GM11168 (cell line): ENCODE measurements at regions not wholly inside any gene's neighbourhood (a gene's known extent, or its start where the extent isn't known, plus 50 kb on each side); places are given as distances from the start of the nearest gene placed in this dataset.
"Not testable (repeated sequence)": the region's sequence is repeated elsewhere in the genome, so short reads cannot be mapped to it uniquely, and the experiment has no call there.

Experiments
- in situ Hi-C: fragments of 300-500 bp; cut with MboI; formaldehyde crosslinking; loops from one replicate; pipeline ENCODE4 v1.12.0; 2022; ENCODE audit warnings: low sequenced_read_pairs; ENCODE audit not compliant: unreplicated experiment

- in situ Hi-C loops: no loop called here
Measured at GRCh38 chr15:70387993-70388392, 290.3 kb upstream of the TLE3 start.

- in situ Hi-C loops: no loop called here
Measured at GRCh38 chr15:70387081-70387480, 289.4 kb upstream of the TLE3 start.

- in situ Hi-C loops: no loop called here
Measured at GRCh38 chr15:70385711-70386110, 288.0 kb upstream of the TLE3 start.

GRCh38 chr15:70385052-70385451 is 287.3 kb upstream of the TLE3 start:
- in situ Hi-C loops: no loop called here

GRCh38 chr15:70383856-70384255 is 286.1 kb upstream of the TLE3 start:
- in situ Hi-C loops: no loop called here

DNA sequence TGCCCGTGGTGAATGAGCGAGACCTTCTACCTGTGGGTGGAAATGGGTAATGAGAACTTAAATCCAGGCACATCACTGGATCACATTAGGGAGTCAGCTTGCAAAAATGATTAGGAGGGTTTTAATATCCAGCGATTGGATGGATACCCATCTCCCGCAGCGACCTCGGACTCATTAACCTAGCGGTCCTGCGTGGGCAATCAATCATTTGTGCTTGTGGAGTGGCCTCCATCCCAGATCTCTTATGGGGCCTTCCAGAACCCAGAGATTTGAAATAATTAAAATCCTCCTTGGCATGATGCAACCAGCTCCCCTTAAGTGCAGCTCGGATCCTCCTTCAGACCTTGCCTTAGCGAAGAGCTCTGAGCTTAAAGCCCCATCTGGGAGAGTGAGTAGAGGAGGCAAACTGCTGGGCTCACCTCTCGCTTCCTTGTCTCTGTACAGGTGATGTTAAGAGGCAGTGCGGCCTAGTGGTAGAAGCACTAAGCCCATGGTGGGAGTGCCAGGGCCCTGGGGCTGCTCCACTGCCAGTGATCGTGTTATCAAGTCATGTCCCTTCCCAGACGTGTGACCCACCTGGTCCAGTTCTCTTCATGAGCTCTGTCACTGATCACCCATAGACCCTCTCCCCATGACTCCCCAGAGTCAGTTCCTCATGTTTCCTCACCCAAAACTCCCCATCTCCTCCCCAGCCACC is 285.2 kb upstream of the TLE3 start:
- in situ Hi-C loops: no loop called here

DNA sequence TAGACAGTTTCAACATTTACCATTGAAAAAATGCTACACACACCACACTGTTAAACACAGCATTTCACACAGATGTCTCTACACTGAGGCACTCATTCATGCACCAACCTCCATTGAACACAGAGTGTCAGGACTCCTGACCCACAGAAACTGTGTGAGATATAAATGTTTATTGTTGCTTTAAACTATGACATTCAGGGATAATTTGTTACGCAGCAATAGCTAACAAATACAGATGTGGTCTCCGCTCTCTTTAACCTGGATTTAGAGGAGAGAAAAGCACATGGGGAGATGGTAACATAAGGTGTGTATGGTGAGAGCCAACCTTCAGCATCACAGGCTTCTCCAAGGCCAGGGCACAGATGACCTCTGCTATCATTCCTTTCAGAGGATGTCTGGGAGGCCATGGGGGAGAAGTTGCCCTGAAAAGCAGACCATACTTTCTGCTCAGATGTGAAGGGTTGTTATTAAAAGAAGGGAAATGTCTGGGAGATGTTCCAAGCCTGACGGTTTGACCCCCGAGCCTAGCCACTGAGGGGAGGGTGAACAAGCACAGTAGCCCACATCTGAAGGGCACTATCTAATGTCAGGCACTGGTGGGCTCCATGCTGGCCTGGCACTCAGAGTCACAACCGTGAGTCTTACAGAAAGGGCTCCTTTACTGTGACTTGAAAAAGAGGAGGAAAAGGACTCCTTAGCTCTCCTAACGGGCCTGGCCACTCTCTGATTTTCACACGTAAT is 284.5 kb upstream of the TLE3 start:
- in situ Hi-C loops: no loop called here

DNA sequence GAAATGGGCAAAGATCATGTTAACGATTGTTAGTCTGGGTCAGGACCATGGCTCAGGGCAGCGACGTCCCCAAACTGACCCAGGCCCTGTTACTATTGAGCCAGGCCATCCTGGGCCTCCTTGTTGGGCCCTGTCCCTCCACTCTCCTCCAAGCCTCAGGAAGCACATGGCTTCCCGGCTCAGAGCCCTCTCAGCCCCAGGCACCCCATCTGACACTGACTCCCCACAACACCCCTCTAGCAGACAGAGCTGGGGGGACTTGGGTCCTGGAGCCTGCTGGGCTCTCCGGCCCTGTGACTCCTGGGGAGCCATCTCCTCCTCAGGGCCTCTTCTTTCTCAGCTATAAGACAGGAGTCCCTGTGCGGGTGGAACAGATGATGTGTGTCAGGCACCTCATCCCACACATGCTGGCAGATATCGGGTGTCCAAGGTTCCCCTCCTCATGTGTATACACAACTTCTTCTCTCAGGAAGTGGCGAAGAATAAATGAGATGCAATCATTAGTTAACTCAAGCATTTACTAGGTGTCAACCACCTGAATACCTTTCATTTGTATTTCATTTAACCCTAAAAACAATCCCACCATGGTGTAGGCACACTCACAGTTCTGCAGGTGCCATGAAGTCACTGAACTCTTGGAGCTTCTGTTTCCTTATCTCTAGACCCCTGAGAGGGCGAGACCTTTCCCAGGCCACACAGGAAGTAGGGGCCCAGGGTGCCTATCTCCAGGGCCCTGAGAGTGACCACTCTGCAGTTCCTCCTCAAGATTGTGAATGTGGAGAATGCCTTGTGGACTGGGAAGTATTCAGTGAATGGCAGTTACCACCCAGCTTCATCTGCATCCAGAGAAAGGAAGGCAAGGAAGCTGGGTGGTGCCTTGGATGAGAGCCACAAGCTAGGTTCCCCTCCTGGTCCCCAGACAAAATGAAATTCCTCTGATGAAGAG is 282.5 kb upstream of the TLE3 start:
- in situ Hi-C loops: no loop called here

DNA sequence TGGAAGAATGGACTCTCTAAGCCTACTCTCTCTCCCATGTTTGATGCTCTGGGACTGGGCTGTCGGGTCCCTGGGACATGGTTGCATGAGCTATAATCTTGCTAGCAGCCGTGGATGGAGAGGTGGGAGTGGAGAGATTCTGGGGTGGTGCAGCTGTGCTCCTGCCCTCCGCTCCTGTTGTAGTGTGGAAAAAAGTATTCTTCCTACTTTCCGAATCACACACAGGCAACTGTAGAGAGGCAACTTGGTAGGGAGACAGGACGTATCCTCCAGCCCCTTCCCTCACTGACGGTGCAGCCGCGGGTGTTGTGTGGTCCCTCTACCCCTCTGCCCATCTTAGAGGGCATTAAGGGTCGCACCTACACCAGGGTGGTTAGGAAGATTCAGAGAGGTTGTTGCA is 281.4 kb upstream of the TLE3 start:
- in situ Hi-C loops: no loop called here

DNA sequence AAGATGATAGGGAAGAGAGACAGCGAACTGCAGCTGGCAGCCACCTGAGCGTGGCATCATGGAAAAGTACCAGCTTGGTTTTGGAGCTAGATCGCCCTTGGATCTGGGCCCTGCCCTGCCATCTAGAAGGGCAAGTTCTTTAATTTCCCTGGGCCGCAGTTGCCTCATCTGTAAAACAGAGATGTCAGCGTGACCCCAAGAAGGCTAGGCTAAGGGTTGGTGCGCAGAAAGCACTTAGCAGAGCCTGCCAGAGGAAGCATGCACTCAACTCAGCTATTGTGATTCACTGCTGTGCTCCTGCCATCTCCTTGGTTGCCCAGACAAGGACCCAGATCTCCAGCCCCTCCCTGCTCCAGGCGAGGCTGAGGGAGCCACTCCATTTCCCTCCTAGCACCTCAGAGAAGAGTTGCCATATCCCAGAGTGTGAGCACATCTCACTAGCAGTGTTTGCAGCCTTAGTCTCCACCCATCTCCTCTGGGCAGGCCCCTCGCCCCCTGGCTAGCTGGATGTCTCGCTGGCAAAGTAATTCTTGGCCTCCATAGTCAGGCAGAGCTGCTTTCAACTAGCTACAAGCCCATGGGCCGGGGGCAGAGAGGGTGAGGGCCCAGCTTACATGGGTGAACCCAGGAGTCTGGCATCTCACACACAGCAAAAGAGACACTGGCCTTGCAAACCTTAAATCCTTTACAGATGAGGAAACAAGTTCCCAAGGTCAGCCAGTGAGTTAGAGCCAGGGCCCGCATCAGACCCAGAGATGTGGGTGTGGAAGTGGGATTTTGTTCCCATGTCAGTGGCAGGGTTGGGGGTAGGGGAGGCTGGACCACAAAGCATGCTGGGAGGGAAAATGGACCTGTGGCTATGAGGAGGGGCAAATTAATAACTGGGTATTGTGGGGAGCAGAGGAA is 280.7 kb upstream of the TLE3 start:
- in situ Hi-C loops: no loop called here

- in situ Hi-C loops: no loop called here
Measured at GRCh38 chr15:70376929-70377691, 279.4 kb upstream of the TLE3 start.

GRCh38 chr15:70376031-70376928 is 278.6 kb upstream of the TLE3 start:
- in situ Hi-C loops: no loop called here

DNA sequence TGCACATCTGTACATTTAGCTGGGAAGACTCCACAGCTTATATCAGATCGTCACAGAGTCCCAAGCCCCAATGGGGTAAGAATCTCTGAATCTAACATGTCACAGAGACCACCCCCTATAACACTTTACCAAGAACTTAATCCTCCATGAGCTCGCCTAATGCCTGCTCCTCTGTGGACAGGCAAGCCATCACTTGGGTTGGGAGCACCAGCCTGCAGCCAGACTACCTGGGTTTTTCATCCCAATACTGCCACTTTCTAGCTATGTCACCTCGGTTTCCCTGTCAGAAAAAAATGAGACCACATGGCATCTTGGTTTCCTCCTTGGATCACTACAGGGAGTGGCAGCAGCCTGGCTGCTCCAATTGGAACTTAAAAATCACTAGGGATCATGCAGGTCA is 277.9 kb upstream of the TLE3 start:
- in situ Hi-C loops: no loop called here

GRCh38 chr15:70375006-70375431 is 277.3 kb upstream of the TLE3 start:
- in situ Hi-C loops: no loop called here

- in situ Hi-C loops: no loop called here
Measured at GRCh38 chr15:70374096-70374495, 276.4 kb upstream of the TLE3 start.

- in situ Hi-C loops: not testable (repeated sequence)
Measured at GRCh38 chr15:70373439-70373838, 275.7 kb upstream of the TLE3 start.

DNA sequence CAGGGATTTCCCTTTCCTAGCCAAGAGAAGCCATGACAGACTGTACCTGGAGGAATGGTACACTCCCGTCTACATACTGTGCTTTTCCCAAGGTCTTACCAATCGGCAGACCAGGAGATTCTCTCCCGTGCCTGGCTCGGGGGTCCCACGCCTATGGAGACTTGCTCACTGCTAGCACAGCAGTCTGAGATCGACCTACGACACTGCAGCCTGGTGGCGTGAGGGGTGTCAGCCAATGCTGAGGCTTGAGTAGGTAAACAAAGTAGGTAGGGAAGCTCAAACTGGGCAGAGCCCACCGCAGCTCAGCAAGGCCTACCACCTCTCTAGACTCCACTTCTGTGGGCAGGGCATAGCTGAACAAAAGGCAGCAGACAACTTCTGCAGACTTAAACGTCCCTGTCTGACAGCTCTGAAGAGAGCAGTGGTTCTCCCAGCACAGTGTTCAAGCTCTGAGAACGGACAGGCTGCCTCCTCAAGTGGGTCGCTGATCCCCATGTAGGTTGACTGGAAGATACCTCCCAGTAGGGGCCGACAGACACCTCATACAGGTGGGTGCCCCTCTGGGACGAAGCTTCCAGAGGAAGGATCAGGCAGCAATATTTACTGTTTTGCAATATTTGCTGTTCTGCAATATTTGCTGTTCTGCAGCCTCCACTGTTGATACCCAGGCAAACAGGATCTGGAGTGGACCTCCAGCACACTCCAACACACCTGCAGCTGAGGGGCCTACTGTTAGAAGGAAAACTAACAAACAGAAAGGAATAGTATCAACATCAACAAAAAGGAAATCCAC is 270.4 kb upstream of the TLE3 start:
- in situ Hi-C loops: not testable (repeated sequence)
